Stimulated activated CD8-positive, alpha-beta memory T cell treated with anti-CD3 and anti-CD28 coated beads, Interleukin-15, amount 100 ng/mL, for 4 hours (primary cell): ENCODE measurements at regions not wholly inside any gene's neighbourhood (a gene's known extent, or its start where the extent isn't known, plus 50 kb on each side); places are given as distances from the start of the nearest gene placed in this dataset.
"Not testable (repeated sequence)": the region's sequence is repeated elsewhere in the genome, so short reads cannot be mapped to it uniquely, and the experiment has no call there.

Experiments used
- DNase-seq, 2 donors: peaks; one replicate each; pipeline ENCODE4 v3.0.0-alpha.2; 2020; ENCODE audit warnings: low read depth in 2 of 2

GRCh38 chr21:28084951-28085350, 907.7 kb downstream of the LTN1 start:
- DNase-seq, result no peak

GRCh38 chr21:28083350-28083749, 909.3 kb downstream of the LTN1 start:
- no peak for DNase-seq

GRCh38 chr21:28078126-28078525, 914.6 kb downstream of the LTN1 start:
- no peak for DNase-seq

GRCh38 chr21:28074676-28075075, 918.0 kb downstream of the LTN1 start:
- DNase-seq, result no peak

GRCh38 chr21:28072601-28073000, 920.1 kb downstream of the LTN1 start:
- no peak for DNase-seq

GRCh38 chr21:28069450-28069923, 923.2 kb downstream of the LTN1 start:
- no peak for DNase-seq

- DNase-seq, result no peak
Observed at GRCh38 chr21:28068455-28069358, 924.0 kb downstream of the LTN1 start.

DNA sequence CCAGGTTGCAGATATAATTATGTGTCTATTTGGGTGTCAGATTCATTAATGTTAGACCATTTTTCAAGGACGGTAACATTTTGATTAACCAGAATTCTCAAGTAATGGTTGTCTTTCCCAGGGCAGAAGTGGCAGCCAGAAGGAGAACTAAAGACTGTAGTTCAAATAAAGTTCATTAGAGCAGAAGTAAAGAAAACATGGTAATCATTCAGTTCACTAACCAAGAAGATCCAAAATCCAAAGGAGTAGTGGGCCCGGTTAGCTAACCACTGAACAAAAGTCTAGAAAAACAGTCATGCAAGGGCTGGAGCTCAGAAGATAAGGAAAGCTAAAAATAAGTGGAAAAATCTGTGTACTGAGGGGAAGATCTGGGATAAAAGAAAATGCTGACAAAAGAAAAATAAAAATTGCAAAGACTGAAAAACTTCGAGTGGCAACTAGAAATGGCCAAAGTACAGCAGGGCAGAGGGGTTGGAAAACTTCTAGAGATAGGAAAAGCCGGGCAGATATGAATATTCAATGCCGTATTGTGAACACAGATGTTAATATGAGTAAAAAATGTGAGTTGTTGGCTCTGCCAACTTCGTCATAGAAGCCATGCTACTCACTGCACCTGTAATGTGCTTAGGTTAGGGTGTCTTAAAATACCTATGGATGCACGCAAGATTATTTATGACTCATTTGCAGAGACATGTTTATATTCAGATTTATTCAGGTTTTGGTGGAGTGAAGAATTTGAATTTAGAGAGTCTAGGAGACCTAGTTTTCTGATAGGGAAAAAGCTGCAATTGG, 925.9 kb downstream of the LTN1 start:
- no peak for DNase-seq

DNA sequence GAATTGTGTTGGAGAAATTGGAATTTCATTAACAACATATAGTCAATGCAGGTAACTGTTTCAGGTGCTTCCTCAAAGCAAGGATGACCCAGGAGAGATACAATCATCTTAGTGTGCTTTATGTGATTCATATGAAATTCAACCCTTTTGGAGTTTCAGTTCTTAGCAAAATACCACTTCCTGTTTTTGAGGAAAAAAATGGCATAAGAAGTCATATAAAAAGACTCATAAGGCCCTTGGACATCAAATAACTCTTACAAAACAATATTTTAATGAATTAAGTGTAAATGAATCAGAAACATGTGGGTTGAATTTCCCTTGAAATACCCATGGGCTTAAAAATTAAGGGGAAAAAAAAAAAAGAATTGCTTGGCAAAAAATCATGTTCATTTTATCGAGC, 926.6 kb downstream of the LTN1 start:
- no peak for DNase-seq

DNA sequence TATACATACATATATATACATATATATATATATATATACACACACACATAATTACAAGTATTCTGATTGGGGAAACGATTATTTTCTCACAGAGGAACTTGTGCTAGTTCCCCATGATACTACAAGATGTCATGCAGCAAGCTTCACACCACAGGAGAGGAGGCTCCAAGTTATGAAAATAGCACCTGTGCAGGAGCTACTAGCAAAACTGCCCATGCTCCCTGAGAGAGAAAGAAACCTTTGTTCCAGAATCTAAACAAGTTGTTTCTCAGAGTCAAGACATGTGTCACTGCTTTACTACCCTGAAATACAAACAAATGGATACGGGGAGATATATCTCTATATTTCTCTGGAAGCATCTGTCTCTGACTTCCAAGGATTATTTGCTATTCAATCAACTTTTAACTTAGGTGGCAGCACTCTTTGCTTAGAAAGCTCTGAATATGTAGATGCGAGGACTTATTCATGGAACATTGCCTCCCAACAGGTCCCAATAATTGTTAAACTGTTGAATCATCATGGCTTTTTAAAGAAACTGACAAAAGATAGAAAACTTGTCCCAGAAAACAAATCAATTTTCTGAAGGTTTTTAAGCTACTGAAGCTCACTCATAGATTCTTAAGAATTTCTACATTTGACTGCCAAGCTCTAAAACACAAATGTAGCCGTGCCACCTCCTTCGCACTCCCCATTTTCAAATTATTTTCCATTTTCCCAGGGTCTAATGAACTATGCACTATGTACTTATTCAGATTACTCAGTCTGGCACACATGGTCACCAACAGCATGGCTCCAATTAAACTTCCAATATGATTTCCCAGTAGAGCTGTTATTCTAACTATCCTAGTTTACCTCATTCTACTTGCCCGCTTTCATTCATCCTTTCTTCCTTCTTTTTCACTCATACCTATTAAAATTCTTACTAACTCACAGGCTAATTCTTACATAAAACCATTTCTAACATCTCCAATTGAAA, 929.1 kb downstream of the LTN1 start:
- no peak for DNase-seq

DNA sequence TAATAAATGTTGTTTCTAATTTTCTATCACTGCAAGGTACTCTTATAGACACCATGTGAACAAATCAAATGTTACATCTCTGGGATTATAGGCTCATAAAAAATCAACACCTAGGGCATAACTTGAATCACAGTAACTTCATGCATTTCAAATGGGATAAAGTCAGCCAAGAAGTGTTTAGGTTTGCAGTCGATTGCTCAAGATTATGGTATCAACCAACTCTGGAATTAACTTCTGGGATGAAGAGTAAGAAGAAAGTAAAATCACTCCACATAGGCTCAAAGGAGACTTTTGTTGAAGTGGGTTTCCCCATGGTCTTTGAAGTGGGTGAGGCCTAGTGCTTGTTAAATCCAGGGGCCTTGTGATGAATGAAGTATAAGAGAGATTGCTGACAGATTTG, 939.7 kb downstream of the LTN1 start:
- not testable (repeated sequence) for DNase-seq

GRCh38 chr21:28051649-28052048, 941.0 kb downstream of the LTN1 start:
- not testable (repeated sequence) for DNase-seq

DNA sequence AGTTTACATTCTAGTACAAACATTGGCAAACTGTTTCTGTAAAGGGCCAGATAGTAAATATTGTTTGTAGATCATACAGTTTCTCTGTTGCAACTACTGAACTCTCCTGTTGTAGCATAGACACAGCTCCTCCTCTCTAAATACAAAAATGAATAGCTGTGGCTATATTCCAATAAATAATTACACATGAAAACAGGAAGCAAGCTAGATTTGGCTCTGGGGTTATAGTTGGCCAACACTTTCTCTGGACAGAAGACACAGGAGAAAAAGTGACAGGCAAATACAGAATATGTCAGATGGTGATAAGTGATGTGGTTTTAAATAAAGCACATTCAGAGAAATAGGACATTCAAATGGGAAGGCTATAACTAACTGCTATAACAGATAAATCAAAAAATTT, 957.0 kb downstream of the LTN1 start:
- DNase-seq, result not testable (repeated sequence)

DNA sequence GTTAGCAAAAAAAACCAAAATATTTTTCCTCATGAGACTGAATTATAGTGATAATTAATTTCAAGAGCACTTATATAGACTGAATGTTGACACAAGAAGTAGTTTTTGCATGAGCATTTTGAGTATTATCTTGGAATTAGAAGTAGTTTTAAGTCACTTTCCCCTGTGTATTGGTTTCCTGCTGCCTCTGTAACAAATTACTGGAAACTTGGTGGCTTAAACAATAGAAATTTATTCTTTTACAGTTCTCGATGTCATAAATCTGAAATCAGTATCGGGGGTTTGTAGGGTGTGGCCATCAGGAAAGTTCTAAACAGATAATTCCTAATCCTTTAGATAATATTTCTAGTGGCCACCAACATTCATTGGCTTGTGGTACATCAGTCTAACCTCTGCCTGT, 957.8 kb downstream of the LTN1 start:
- DNase-seq, result not testable (repeated sequence)

DNA sequence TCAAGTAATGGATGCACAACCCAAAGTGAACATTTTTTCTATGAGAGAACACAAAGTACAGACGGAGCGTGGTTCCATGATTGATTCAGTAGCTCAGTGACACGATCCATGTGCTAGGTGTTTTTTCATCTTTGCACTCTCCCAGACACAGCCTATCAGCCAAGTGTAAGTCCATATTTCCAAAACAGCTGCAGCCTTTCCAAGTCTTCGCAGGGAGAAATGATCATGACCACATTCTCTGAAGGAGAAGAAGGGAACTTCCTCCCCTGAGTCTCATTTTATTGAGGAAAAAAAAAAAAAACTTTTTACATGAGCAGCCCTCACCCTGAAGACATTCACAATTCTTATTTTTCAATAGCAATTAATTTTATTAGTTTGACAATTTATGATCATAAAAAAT, 958.3 kb downstream of the LTN1 start:
- DNase-seq, result not testable (repeated sequence)

- DNase-seq, result not testable (repeated sequence)
Observed at GRCh38 chr21:28032652-28033051, 960.0 kb downstream of the LTN1 start.

- not testable (repeated sequence) for DNase-seq
Observed at GRCh38 chr21:28031066-28031465, 961.6 kb downstream of the LTN1 start.

- no peak for DNase-seq
Observed at GRCh38 chr21:28025111-28025510, 967.6 kb downstream of the LTN1 start.

GRCh38 chr21:28018741-28019669, 973.7 kb downstream of the LTN1 start:
- no peak for DNase-seq

DNA sequence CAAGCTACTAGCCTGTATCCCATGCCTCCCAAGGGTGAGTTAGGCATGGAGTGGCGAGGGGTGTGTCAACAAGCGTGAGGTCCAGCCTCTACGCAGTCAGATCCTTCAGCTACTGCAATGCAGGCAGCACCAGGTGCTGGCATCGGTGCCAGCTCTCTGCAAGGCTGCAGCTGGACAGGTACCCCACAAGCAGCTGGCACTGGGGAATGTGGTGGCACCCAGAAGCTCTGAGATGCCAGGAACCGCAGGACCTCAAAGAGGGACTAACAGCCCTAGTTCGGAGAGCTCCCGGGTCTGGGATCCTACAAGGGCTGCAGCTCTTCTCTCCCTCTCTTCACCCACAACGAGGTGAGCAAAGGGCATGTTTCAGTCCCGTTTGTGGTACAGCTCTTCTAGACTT, 974.5 kb downstream of the LTN1 start:
- no peak for DNase-seq
